Inferior parietal cortex (tissue), 1 donor: ENCODE measurements at regions not wholly inside any gene's neighbourhood (a gene's known extent, or its start where the extent isn't known, plus 50 kb on each side); places are given as distances from the start of the nearest gene placed in this dataset.
"Not testable (repeated sequence)": the region's sequence is repeated elsewhere in the genome, so short reads cannot be mapped to it uniquely, and the experiment has no call there.

Source experiments
- DNase-seq: peaks from one replicate; pipeline ENCODE4 v3.0.0-alpha.2; 2016; ENCODE audit errors: extremely low spot score

GRCh38 chr15:26261413-26261812 is 398.3 kb upstream of the ATP10A start:
- no peak for DNase-seq

- peak; percentile 40 for DNase-seq
Observed at GRCh38 chr15:26260517-26261133, 397.5 kb upstream of the ATP10A start.

- DNase-seq = no peak
Observed at GRCh38 chr15:26259581-26259980, 396.5 kb upstream of the ATP10A start.

- DNase-seq = not testable (repeated sequence)
Observed at GRCh38 chr15:26244782-26245181, 381.7 kb upstream of the ATP10A start.

- no peak for DNase-seq
Observed at GRCh38 chr15:26243382-26243781, 380.3 kb upstream of the ATP10A start.

GRCh38 chr15:26242565-26243071 is 379.5 kb upstream of the ATP10A start:
- no peak for DNase-seq

GRCh38 chr15:26235864-26236263 is 372.7 kb upstream of the ATP10A start:
- no peak for DNase-seq

GRCh38 chr15:26234976-26235767 is 372.0 kb upstream of the ATP10A start:
- DNase-seq = no peak

GRCh38 chr15:26232691-26233090 is 369.6 kb upstream of the ATP10A start:
- no peak for DNase-seq

GRCh38 chr15:26231096-26231495 is 368.0 kb upstream of the ATP10A start:
- DNase-seq = peak; percentile 25

- no peak for DNase-seq
Observed at GRCh38 chr15:26224266-26224665, 361.1 kb upstream of the ATP10A start.

- DNase-seq = no peak
Observed at GRCh38 chr15:26223720-26224119, 360.6 kb upstream of the ATP10A start.

- no peak for DNase-seq
Observed at GRCh38 chr15:26222781-26223180, 359.7 kb upstream of the ATP10A start.

GRCh38 chr15:26217043-26217442 is 353.9 kb upstream of the ATP10A start:
- not testable (repeated sequence) for DNase-seq

- DNase-seq = no peak
Observed at GRCh38 chr15:26214290-26214689, 351.2 kb upstream of the ATP10A start.

GRCh38 chr15:26213427-26213826 is 350.3 kb upstream of the ATP10A start:
- no peak for DNase-seq

GRCh38 chr15:26212109-26212508 is 349.0 kb upstream of the ATP10A start:
- no peak for DNase-seq

- no peak for DNase-seq
Observed at GRCh38 chr15:26210980-26211379, 347.9 kb upstream of the ATP10A start.

GRCh38 chr15:26201177-26201858 is 338.2 kb upstream of the ATP10A start:
- DNase-seq = no peak

GRCh38 chr15:26200427-26200826 is 337.3 kb upstream of the ATP10A start:
- no peak for DNase-seq

- DNase-seq = no peak
Observed at GRCh38 chr15:26197719-26198118, 334.6 kb upstream of the ATP10A start.

- DNase-seq = no peak
Observed at GRCh38 chr15:26197060-26197459, 333.9 kb upstream of the ATP10A start.

- DNase-seq = no peak
Observed at GRCh38 chr15:26191193-26191592, 328.1 kb upstream of the ATP10A start.
